Hematopoietic multipotent progenitor cell treated with erythropoietin and hydrocortisone succinate and interleukin-3 and kit ligand, for 15 days (in vitro differentiated cells): ENCODE measurements at regions not wholly inside any gene's neighbourhood (a gene's known extent, or its start where the extent isn't known, plus 50 kb on each side); places are given as distances from the start of the nearest gene placed in this dataset.

Experiments used
- DNase-seq: peaks from one replicate; pipeline ENCODE4 v3.0.0-alpha.2; 2015; ENCODE audit warnings: low spot score

DNA sequence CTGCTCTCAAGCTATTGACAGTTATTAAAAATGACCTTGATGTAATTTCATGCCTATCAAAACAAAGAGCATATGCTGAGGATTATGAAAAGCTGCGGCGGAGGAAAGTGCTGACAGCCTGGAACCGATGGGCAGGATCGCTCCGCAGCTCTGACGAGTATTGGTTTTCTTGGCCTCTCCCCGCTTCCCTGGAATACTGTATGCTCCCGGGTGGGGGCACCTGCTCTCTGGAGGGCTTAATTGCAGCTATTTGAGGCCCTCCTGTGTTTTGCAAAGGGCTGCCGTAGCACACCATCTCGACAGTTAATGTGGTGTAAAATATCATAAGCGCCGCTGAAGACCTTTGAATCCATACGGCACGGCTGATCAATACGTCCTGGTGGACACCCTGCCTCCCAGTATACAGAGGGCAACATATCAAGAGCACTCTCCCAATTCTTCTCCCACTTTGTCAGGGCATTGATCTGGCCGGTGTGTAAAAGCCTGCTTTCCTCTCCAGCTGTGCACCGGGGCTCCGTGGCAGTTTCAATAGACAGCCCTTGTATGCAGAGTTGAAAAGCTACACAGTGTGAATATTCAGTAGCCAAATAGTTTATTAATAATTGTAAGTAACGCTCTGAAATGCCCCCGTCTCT, 662.4 kb downstream of the GALR1 start:
- no peak for DNase-seq

DNA sequence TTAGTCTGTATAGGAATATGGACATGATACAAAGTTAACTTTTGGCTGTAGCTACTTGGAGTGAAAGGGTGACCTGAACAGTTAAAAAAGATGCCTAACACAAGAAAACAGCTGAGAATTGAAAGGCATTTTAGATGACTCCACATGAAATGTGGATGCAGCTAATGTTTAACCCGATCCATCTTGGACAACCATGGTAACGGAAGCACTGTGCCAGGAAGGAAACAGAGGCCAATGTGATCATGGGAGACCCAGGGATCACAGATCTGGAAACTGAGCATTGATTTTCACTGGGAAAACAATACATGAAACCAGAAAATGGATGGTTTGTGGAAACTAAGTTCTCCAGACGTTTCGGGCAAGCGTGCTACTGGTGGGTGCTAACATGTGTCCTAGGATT, 669.1 kb downstream of the GALR1 start:
- DNase-seq, result no peak

DNA sequence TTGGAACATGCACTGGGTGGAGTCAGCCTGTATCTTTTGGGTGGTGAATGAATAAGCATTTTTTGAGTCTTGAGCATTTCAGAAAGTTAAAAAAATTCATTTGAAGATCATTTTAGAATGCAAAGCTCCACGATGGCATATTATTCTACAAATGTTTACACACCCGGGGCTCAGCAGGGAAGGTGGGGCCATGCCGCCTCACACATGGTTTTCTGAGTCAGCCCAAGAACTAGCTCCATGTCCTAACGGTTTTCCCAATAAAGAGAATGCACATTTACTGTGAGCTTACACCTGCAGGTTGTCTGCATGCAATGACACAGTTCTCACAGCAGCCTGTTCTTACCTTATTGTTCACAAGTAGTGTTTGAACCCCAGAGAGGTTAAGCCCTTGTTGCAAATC, 670.3 kb downstream of the GALR1 start:
- no peak for DNase-seq

DNA sequence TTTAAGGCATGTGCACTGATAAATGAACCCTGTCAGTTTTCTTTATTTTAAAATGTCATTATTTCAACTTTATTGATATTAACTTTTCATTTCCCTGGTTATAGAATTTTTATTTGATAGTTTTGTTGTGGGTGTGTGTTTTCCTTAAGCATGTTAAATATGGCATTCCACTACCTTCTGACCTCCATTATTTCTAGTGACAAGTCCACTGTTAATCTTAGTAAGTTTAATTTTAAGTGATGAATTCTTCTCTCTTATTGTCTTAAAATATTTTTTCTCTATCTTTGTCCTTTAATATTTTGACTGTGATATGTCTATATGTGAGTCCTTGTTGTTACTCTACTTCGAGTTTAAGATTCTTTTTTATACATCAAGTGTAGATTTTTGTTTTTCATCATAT, 685.7 kb downstream of the GALR1 start:
- no peak for DNase-seq

DNA sequence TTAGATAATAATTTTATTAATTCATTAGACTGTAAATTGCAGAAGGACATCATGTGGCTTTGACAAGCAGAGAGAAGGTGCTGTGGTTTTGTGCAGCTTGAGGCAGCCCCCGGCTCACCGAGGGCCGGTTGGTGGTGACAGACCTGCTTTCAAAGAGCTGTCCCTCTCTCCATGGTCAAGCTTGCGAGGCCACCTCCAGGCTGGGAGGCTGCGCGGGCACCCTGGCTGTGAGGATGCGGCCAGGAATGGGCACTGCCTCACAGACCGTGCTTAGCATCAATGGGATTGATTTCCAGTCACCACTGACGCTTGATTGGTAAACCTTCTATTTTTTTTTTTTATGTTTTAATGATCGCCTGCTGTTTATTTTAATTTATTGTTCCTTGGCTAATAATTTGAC, 690.9 kb downstream of the GALR1 start:
- DNase-seq, result no peak

DNA sequence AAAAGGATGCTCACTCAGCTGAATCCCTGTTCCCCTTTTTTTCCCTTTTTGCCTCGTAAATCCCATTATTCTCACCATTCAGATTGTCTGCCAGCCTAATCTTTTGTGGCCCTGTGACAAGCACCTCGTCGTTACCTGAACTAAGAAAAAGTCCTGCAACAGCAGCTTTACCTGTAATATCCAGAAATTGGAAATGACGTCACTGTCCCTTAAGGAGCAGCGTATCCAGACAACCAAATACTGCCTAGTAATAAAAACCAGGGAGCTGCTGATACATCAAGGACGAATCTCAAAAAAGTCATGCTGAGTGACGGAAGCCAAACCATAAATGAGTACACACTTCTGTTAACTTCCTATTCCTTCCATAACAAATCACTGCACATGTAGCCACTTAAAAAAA, 694.9 kb downstream of the GALR1 start:
- DNase-seq, result no peak

DNA sequence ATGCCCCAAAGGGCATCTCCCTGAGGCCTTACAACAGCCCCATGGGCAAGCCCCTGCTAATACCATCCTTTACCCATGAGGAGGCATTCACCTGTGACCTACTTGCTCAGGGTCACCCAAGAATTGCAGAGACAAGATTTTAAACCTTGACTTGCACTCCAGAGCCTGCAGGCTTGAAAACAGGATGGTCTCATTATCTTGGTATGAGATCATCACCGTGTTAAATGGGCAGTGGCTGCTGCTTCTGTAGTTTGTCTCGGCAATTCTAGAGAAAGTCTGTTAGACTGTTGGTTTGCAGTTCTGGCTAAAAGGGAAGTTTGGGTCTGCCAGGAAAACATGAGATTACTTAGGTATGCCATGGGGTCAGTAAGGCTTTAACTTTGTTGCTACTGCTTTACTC, 698.9 kb downstream of the GALR1 start:
- no peak for DNase-seq

DNA sequence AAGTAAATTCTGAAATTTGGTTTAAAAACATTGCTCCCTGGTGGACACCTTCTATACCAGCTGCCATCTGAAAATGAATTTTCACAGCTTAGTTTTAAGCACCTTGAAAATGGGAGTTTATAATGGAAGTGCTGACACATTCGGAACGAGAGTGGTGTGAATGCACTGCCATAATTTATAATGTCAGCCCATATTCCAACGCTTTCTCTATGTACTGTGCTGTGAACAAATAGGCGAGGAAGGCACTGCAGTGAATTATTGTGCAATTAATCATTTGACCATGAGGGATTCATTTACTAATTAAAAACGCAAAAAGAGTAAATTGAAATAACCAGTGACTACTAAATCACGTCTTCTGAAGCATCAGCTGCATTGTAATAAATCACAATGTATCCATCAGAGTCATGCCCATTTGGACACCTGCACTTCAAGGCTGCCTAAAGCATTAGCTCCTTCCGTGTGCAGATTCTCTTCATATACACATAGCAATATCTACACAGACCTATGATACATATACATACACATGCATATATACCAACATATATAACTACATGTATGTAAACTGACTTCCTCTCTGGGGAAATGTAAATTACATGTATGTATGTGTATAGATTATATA, 699.8 kb downstream of the GALR1 start:
- DNase-seq, result no peak

DNA sequence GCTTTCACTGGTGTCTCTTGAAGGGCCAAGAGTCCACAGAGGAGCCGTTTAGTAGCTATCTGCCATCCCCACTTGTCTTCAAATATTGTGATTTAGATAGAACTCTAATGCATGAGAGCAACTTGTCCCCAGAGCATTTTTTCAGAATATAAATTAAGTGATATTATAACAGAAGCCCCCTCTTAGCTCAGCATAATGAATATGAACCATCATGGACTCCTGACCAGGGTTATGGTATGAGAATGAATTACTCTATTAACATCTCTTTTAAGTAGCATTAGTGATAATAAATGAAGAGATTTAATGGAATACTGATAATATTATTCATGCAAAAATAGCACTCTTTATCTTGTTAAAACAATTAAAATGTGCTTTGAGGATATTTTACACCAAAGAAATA, 709.6 kb downstream of the GALR1 start:
- DNase-seq, result no peak

DNA sequence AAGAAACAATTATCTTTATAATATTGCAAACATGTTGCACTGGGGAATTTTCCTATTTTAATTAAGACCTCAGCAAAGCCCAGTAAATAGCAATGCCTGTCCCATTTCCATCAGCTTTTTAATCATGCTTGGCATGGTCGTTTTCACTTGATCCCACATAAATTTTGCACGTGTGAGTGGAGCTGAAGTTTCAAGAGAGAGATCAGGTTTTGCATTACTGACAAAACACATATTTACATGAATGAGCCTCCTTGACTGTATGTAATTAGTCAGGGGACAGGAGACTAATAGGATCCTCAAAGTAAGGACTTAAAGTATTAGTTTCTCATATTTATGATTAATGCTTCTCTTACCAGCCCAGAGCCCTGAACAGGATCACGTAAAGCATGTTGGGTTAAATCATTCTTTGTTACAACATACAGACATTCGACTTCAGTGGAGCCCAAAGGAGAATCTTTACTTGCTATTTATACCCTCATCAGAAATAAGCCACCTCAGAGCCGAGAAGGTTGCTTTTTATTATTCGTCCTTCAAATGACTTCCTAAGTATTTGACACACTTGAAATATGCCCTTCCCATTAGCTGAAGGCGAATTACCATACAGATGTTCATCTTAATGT, 711.3 kb downstream of the GALR1 start:
- DNase-seq, result no peak

DNA sequence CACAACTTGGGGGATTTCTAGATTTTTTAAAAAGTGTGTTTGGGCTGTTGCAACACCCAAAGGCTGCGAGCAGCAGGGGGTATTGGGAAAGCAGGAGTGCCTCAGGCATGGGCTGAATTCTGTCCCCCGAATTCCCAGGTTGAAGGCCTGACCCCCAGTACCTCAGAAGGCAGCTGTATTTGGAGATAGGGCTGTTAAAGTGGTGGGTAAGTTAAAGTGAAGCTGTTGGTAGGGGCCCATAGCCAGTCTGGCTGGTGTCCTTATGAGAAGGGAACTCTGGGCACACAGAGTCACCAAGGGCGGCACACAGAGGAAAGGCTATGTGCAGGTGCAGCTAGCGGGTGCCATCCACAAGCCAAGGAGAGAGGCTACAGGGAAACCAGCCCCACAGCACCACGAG, 717.4 kb downstream of the GALR1 start:
- DNase-seq, result no peak

DNA sequence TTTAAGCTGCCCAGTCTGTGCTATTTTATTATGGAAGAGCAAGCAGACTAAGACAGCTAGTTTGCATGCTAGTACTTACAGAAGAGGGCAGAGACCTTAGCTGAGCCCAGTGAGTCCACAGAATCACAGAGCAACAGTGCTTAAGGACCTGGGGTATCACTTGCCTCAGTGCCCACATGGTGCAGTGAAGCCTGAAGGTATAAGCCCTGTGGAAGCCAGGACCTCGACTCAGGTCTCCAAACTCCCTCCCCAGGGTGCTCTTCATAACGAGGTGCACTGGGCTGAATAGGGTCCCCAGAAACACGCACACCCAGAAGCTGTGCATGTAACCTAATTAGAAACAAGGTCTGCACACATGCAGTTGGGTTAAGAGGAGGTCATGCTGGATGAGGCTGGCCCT, 718.1 kb downstream of the GALR1 start:
- DNase-seq, result no peak

DNA sequence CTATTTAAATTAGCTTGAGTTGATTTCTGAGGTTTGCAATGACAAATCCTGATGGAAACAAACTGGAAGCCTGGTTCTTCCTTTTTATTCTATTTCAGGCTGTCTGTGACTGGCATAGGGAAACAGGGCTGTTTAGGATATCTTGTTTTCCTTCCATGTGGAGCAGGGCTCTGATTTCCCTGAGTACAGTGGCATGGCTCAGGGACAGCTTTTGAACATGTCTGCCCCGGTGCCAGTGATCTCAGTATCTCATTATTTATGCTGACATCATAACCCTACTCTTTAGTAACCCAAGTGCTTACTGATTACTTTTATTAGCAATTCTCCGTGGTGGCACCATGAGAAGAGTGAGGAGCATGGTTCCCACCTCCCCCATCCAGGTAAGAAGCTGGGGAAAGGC, 720.3 kb downstream of the GALR1 start:
- DNase-seq, result no peak

DNA sequence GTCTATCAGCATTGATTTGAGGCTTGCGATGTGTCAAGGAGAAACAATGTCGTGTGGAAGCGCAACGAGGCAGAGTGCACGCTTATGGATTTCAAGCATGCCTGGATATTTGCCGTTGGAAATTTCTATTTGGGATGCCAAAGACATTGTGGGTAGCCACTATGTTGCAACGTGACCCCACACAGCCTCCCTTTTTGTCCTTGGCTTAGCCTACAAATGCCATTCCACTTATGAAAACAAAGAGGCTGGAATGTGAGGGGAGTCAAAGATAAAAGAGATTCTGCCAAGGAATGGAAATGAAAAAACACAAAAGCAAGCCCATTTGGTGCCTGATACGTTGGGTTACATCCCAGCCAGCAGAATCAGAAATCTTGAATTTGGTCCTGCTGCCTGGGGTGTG, 721.2 kb downstream of the GALR1 start:
- no peak for DNase-seq

DNA sequence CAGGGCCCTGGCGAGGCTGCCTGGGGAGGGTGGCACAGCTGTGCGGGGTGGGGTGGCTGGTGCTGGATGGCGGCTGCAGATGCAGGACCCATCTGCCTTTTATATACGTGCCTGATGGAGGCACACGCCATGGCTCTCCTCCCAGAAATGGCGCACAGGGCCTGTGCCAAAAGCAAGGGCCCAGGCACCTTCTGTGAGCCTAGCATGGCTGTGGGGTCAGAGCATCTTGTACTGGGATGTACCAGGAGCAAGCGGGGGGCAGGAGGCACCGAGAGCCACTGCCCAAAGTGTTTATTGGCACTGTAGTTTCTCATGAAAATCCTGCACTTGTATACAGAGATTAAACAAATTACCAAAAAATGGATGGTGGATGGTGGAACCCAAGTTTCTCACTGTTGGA, 724.1 kb downstream of the GALR1 start:
- no peak for DNase-seq

DNA sequence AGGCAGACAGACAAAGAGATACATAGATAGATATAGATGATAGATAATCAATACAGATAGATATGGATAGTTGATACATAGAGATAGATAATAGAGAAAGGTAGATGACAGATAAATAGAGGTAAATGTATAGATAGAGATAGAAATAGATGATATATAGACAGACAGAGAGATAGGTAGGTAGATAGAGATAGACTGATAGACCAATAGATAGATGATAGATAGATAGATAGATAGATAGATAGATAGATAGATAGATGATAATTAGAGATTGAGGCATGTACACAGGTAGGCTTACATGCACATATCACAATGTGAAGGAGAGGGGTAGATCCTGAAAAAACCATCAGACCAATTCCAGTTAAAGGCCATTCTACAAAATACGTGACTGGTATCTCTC, 724.7 kb downstream of the GALR1 start:
- no peak for DNase-seq

DNA sequence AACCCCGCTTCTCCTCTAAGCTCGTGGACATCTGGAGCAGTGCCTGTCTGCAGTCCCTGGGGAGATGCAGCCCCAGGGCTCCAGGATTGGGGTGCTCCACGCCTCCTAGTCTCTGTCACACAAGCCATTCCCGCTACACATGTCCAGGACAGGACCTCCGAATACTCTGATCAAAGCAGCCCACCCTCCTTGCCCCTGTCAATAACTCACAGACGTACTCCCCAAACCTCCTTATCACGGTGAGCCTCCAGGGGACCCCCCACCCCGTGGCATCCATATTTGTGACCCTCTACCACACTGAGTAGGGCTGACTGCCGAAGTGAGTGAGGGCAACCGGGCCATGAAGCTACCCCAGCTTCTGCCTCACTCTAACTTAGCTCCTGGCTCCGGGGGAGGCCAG, 727.7 kb downstream of the GALR1 start:
- DNase-seq, result no peak

DNA sequence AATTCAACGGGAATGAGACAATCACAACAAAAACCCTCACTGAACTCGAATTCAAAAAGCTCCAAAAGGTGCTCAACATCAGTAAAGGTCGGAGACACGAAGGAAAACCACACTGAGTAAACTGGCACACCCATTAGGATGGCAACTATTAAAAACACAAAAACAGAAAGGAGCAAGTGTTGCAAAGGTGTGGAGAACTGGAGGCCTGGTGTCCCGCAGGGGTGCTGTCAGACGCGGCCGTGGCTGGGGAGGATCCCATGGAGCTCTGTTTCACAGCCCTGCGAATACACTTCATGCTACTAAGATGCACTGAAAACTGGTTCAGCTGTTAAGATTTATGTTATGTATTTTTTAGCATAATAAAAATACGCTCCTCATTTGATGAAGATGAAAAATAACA, 730.6 kb downstream of the GALR1 start:
- DNase-seq, result no peak

DNA sequence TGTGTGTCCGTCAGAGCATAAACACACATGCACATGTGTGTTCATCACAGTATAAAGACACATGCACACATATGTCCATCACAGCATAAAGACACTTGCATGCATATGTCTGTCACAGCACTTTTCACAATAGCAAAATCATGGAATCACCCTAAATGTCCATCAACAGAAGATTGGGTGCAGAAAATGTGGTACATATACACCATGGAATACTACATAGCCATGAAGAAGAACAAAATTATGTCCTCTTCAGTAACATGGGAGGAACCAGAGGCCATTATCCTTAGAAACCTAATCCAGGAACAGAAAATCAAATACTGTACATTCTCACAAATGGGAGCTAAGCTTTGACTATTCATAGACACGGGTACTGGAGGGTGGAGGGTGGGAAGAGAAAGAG, 732.2 kb downstream of the GALR1 start:
- DNase-seq, result no peak

DNA sequence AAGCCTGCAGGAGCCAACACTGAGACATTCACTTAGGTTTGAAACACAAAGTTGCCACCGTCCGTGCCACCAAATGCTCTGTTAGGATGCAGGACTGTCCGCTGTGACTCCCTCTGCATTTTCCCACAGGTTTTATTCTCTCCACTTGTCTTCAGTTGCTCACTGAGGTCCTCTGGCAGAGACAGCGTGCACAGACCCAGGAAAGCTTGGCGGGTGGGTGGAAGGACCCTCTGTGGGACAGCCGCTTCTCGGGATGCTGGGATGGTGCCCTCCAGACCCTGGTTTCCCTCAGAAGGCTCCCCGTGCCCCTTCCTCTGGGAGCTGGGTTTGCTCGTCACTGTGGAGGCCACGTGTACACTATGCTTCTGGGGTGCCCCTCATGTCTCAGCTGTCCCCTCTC, 733.6 kb downstream of the GALR1 start:
- DNase-seq, result no peak

DNA sequence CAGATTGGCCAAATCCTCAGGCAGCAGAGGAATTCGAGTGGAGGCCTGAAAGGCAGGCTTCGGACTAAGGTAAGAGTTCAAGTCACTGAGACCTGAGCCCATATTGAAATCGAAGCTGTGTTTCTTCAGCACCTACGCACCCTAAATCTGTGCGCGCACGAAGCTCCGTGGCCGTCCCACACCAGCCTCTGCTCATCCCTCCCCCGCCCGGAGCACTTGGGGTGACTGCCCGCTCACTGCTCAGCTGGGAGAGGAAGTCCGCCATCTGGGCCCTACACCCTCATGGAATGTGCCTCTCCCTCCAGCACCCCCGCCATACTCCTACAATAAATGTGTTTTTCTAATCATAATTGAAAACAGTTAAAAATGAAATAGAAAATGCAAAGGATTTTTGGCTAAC, 734.5 kb downstream of the GALR1 start:
- DNase-seq, result no peak

DNA sequence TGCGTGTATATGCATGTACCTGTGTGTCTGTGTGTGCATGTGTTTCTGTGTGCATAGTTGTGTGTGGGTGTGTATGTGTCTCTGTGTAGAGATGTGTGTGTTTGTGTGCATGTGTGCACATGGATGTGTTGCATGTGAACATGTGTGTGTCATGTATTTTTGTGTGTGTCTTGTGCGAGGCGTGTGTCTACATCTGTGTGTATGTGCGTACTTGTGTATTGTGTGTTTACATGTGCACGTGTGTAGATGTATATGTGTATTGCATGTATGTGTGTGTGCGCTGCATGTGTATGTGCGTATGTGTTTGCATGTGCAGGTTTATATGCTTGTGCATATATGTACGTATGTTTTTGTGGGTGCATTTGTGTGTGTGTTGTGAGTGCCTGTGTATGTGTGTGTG, 735.2 kb downstream of the GALR1 start:
- no peak for DNase-seq

DNA sequence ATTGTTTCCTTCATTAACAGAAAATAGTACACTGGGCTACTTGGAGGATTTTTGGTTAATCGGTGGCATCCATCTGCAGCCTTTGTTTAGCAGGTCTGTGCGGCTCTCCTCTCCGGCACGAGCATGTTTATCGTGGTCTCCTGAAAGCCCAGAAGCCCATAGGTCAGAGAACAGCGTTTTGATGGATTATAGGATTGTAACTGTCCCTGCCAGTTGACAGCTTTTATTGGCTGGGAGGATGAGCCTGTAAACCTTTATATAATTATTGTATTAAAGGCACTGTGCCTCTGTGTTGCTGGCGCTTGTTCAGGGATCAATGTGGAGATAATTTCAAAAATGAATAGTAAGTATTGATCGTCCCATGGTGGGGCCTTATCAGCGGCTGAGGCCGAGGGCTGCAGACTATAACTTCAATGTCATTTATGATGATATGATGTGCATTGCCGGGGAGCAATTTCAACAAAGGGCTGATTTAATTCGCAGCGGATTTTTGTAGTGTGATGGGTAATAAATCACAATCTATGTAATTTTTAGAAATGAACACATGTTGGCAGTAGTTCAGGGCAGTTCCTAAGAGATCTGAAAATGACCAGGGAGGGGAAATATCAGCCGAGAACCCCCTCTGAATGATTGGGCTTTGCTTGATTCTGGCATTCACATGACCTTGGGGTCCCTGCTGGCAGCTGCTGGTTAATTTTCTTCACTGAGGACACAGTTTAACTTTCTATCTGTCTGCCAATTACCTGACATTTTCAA, 736.1 kb downstream of the GALR1 start:
- DNase-seq, result no peak
